ENCODE measurements at regions not wholly inside any gene's neighbourhood (a gene's known extent, or its start where the extent isn't known, plus 50 kb on each side); places are given as distances from the start of the nearest gene placed in this dataset.
"Not testable (repeated sequence)": the region's sequence is repeated elsewhere in the genome, so short reads cannot be mapped to it uniquely, and the experiment has no call there.

GRCh38 chr1:177700856-177701255 lies 269.0 kb downstream of the SEC16B start:
- DNase-seq (ENCODE audit: extremely low spot score, unreplicated experiment) = no peak
- no peaks in the 10 kb centered on the region for H3K36me3 Mint-ChIP-seq
- no peak for TF ChIP-seq CTCF (conservative IDR thresholded peaks at IDR 0.05)
- H3K4me1 Mint-ChIP-seq (ENCODE audit: unreplicated experiment) = no peaks in the 10 kb centered on the region
- H3K4me3 Mint-ChIP-seq = no peak overlapping the region
- no peaks in the 10 kb centered on the region for H3K9me3 Mint-ChIP-seq
- H3K27me3 Mint-ChIP-seq = no peaks in the 10 kb centered on the region
- H3K27ac Mint-ChIP-seq = no peak overlapping the region

- Mint-ChIP-seq H3K27me3 (no peaks in the 10 kb centered on the region), H3K4me1 (ENCODE audit: unreplicated experiment) (peaks cover 6% of the 10 kb centered on the region), H3K4me3 (no peak overlapping the region), H3K36me3 (no peaks in the 10 kb centered on the region), H3K9me3 (peaks cover 7% of the 10 kb centered on the region), H3K27ac (no peak overlapping the region)
- no peak for DNase-seq (ENCODE audit: extremely low spot score, unreplicated experiment)
- TF ChIP-seq CTCF (conservative IDR thresholded peaks at IDR 0.05) = no peak
Measured at GRCh38 chr1:177690996-177691395, 278.9 kb downstream of the SEC16B start.

- DNase-seq (ENCODE audit: extremely low spot score, unreplicated experiment) = no peak
Measured at GRCh38 chr1:177687544-177687943, 282.3 kb downstream of the SEC16B start.

GRCh38 chr1:177686933-177687332 lies 282.9 kb downstream of the SEC16B start:
- Mint-ChIP-seq H3K4me3 (no peak overlapping the region), H3K27ac (no peak overlapping the region), H3K27me3 (peaks cover 4% of the 10 kb centered on the region), H3K36me3 (no peaks in the 10 kb centered on the region), H3K4me1 (ENCODE audit: unreplicated experiment) (peaks cover 6% of the 10 kb centered on the region), H3K9me3 (peaks cover 3% of the 10 kb centered on the region)
- TF ChIP-seq CTCF (conservative IDR thresholded peaks at IDR 0.05) = no peak
- no peak for DNase-seq (ENCODE audit: extremely low spot score, unreplicated experiment)

More at GRCh38 chr1:177687544-177687943, 282.3 kb downstream of the SEC16B start:
- Mint-ChIP-seq H3K9me3 (peaks cover 7% of the 10 kb centered on the region), H3K27me3 (peaks cover 3% of the 10 kb centered on the region), H3K4me3 (no peak overlapping the region), H3K27ac (no peak overlapping the region), H3K4me1 (ENCODE audit: unreplicated experiment) (peaks cover 6% of the 10 kb centered on the region), H3K36me3 (no peaks in the 10 kb centered on the region)
- TF ChIP-seq CTCF (conservative IDR thresholded peaks at IDR 0.05) = no peak

GRCh38 chr1:177669161-177669560 lies 300.7 kb downstream of the SEC16B start:
- Mint-ChIP-seq H3K4me1 (ENCODE audit: unreplicated experiment) (peaks cover 4% of the 10 kb centered on the region), H3K27me3 (peaks cover 5% of the 10 kb centered on the region), H3K36me3 (no peaks in the 10 kb centered on the region), H3K9me3 (no peaks in the 10 kb centered on the region), H3K4me3 (no peak overlapping the region), H3K27ac (no peak overlapping the region)
- no peak for DNase-seq (ENCODE audit: extremely low spot score, unreplicated experiment)
- no peak for TF ChIP-seq CTCF (conservative IDR thresholded peaks at IDR 0.05)

- no peak overlapping the region for H3K4me3 Mint-ChIP-seq
- H3K27ac Mint-ChIP-seq = no peak overlapping the region
- peaks cover 5% of the 10 kb centered on the region for H3K27me3 Mint-ChIP-seq
- TF ChIP-seq CTCF (conservative IDR thresholded peaks at IDR 0.05) = no peak
- H3K9me3 Mint-ChIP-seq = peaks cover 2% of the 10 kb centered on the region
- no peaks in the 10 kb centered on the region for H3K36me3 Mint-ChIP-seq
- DNase-seq (ENCODE audit: extremely low spot score, unreplicated experiment) = no peak
- H3K4me1 Mint-ChIP-seq (ENCODE audit: unreplicated experiment) = peaks cover 4% of the 10 kb centered on the region
Measured at GRCh38 chr1:177665935-177666334, 303.9 kb downstream of the SEC16B start.

- H3K27ac Mint-ChIP-seq; H3K9me3 Mint-ChIP-seq; H3K36me3 Mint-ChIP-seq; H3K4me3 Mint-ChIP-seq; DNase-seq (ENCODE audit: extremely low spot score, unreplicated experiment); H3K4me1 Mint-ChIP-seq (ENCODE audit: unreplicated experiment); H3K27me3 Mint-ChIP-seq: not testable (repeated sequence)
Measured at GRCh38 chr1:177664742-177665141, 305.1 kb downstream of the SEC16B start.
